Kidney epithelial cell (primary cell): ENCODE measurements at regions not wholly inside any gene's neighbourhood (a gene's known extent, or its start where the extent isn't known, plus 50 kb on each side); places are given as distances from the start of the nearest gene placed in this dataset.
"Not testable (repeated sequence)": the region's sequence is repeated elsewhere in the genome, so short reads cannot be mapped to it uniquely, and the experiment has no call there.

Experiments used
- DNase-seq: peaks from one replicate; pipeline ENCODE4 v3.0.0-alpha.2; 2010; ENCODE audit warnings: low read depth
- H3K27me3 ChIP-seq: 2 replicates; pipeline ENCODE4 v1.6.0; 2011; ENCODE audit warnings: low read length; ENCODE audit not compliant: control insufficient read depth, insufficient read depth
- H3K36me3 ChIP-seq: 2 replicates; pipeline ENCODE4 v1.5.1; 2011; ENCODE audit warnings: low read length; ENCODE audit not compliant: control insufficient read depth, insufficient read depth
- H3K4me3 ChIP-seq: 2 replicates; pipeline ENCODE4 v1.5.1; 2011; ENCODE audit warnings: low read depth, mild to moderate bottlenecking, control low read depth, low read length
- CTCF ChIP-seq: IDR thresholded peaks from 2 replicates; pipeline ENCODE4 v1.5.1; 2011; ENCODE audit warnings: mild to moderate bottlenecking, moderate library complexity, low read length, control low read depth, inconsistent platforms; ENCODE audit not compliant: insufficient read depth, poor library complexity, severe bottlenecking

GRCh38 chr7:66442385-66442784 lies 186.3 kb upstream of the KCTD7 start:
- no peaks in the 10 kb centered on the region for H3K27me3 ChIP-seq
- TF ChIP-seq CTCF = no peak
- no peak for DNase-seq
- no peak overlapping the region for H3K4me3 ChIP-seq
- no peaks in the 10 kb centered on the region for H3K36me3 ChIP-seq

DNA sequence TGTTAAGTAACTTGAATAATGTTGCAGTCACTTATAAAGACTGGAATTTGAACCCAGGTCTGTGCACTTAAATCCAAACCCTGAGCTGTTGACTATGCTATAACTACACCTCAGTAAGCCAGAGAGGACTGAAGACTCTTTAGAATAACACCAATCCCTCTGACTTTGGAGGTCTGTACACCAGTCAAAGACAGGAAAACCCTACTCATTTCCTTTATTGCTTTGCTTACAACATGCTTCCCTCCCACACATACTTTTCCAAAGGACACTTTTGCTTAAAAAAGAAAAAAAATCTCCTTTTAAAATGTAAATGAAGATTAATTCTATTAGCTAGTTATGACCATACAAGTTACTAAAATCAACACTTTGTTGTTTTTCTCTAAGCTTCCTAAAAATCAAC lies 184.7 kb upstream of the KCTD7 start:
- DNase-seq = no peak
- Histone ChIP-seq H3K36me3 (no peaks in the 10 kb centered on the region), H3K4me3 (no peak overlapping the region), H3K27me3 (no peaks in the 10 kb centered on the region)
- TF ChIP-seq CTCF = no peak

DNA sequence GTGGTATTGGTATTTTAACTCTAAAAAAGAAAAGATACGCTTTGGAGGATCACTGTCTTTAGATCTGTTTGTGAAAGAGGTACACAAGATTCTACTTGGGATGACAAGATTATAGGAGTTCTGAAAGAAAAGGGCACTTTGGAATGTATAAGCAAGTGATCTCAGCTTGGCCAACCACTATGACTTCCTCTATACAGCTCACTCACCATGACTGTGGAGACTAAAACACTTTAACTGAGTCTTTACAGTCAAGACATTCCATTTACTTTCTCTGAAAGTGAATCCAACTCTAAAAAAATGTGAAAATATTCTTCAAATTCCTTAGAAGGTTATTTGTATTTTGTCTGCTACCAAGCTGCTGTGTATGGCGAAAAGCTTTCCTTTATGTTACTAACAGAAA lies 181.7 kb upstream of the KCTD7 start:
- not testable (repeated sequence) for H3K4me3 ChIP-seq, DNase-seq, H3K36me3 ChIP-seq, H3K27me3 ChIP-seq

DNA sequence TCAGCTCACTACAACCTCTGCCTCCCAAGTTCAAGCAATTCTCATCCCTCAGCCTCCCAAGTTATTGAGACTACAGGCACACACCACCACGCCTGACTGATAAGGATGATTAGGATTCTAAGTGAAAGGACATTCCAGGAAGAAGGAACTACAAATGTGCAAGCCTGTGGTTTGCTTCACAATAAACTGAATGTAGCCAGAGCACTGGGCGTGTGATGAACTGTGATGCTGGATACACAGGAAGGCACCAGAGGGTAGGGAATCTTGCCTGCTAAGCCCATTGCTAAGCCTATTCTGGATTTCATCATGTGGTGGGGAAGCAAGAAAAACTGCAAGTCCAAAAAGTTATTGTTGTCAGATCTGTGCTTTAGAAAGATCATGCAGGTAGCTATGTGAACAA lies 177.9 kb upstream of the KCTD7 start:
- H3K27me3 ChIP-seq, DNase-seq, H3K4me3 ChIP-seq, H3K36me3 ChIP-seq: not testable (repeated sequence)

GRCh38 chr7:66451713-66452112 lies 177.0 kb upstream of the KCTD7 start:
- not testable (repeated sequence) for H3K4me3 ChIP-seq, H3K27me3 ChIP-seq, DNase-seq, H3K36me3 ChIP-seq

DNA sequence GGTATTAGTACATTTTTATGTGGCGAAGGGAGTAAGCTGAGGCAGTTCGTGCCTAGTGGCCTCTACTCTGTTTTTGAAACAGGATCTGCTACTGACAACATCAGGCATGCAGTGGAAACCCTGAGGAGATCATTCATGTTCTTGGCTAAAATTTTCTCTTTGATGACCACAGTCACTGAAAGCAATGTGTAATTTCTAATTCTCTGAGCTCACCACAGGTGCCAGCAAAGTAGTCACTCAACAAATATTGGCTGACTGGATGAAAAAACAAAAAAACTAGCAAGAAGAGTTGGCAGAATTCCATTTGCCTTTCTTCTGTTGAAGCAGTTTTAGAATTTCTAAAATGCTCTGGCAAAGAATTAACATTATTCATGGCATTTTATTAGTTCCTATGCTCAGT lies 176.5 kb upstream of the KCTD7 start:
- Histone ChIP-seq H3K36me3 (no peaks in the 10 kb centered on the region), H3K27me3 (no peaks in the 10 kb centered on the region), H3K4me3 (no peak overlapping the region)
- no peak for TF ChIP-seq CTCF
- no peak for DNase-seq

- no peak for DNase-seq
- Histone ChIP-seq H3K36me3 (no peaks in the 10 kb centered on the region), H3K4me3 (no peak overlapping the region), H3K27me3 (no peaks in the 10 kb centered on the region)
- TF ChIP-seq CTCF = no peak
These were observed 175.3 kb upstream of the KCTD7 start for GRCh38 chr7:66453340-66453739.
